ENCODE measurements at regions not wholly inside any gene's neighbourhood (a gene's known extent, or its start where the extent isn't known, plus 50 kb on each side); places are given as distances from the start of the nearest gene placed in this dataset.

GRCh38 chr5:159552751-159553150 is 222.5 kb upstream of the IL12B start:
- Histone ChIP-seq H3K36me3 (no peaks in the 10 kb centered on the region), H3K27me3 (replicated peaks in 1 of 7) (no peaks in the 10 kb centered on the region), H3K4me1 (no peaks in the 10 kb centered on the region), H3K9me3 (peaks cover 0 to 1% (median 0%) of the 10 kb centered on the region in 8 donors), H3K4me3 (no peak overlapping the region), H3K27ac (no peak overlapping the region)
- intact Hi-C loops (cut with DNase I; ENCODE audit: low total_unique reads): no loop called here
- no peak for DNase-seq
- WGBS, 5 donors: 79 to 93% (median 88%) methylated on average over 3 of the region's 3 CpGs
- TF ChIP-seq CTCF (IDR thresholded peaks at IDR 0.05 in 8 of 11, conservative IDR thresholded peaks at IDR 0.05 in 3 of 11): no peak
- TF ChIP-seq POLR2AphosphoS5 (IDR thresholded peaks at IDR 0.05): no peak
- TF ChIP-seq POLR2A (IDR thresholded peaks at IDR 0.05): no peak

GRCh38 chr5:159553792-159554191 is 223.5 kb upstream of the IL12B start:
- Histone ChIP-seq H3K4me3 (no peak overlapping the region), H3K4me1 (no peaks in the 10 kb centered on the region), H3K27ac (no peak overlapping the region), H3K27me3 (replicated peaks in 1 of 7) (no peaks in the 10 kb centered on the region), H3K9me3 (no peaks in the 10 kb centered on the region), H3K36me3 (no peaks in the 10 kb centered on the region)
- no peak for DNase-seq
- TF ChIP-seq CTCF (IDR thresholded peaks at IDR 0.05 in 8 of 11, conservative IDR thresholded peaks at IDR 0.05 in 3 of 11) (no peak), POLR2AphosphoS5 (IDR thresholded peaks at IDR 0.05) (no peak), POLR2A (IDR thresholded peaks at IDR 0.05) (no peak)
- intact Hi-C loops (cut with DNase I; ENCODE audit: low total_unique reads): no loop called here
- WGBS, 5 donors: 75 to 83% (median 82%) methylated on average over 2 of the region's 2 CpGs

- H3K4me3 ChIP-seq: no peak overlapping the region
- H3K9me3 ChIP-seq: no peaks in the 10 kb centered on the region
- no peaks in the 10 kb centered on the region for H3K4me1 ChIP-seq
- no peaks in the 10 kb centered on the region for H3K36me3 ChIP-seq
- DNase-seq: no peak
- no peaks in the 10 kb centered on the region for H3K27me3 ChIP-seq (replicated peaks in 1 of 7)
- TF ChIP-seq POLR2AphosphoS5 (IDR thresholded peaks at IDR 0.05) (no peak), POLR2A (IDR thresholded peaks at IDR 0.05) (no peak), CTCF (IDR thresholded peaks at IDR 0.05 in 8 of 11, conservative IDR thresholded peaks at IDR 0.05 in 3 of 11) (no peak)
- intact Hi-C loops (cut with DNase I; ENCODE audit: low total_unique reads): no loop called here
- 19 to 49% (median 29%) methylated on average over 1 of the region's 1 CpG for WGBS, 5 donors
- no peak overlapping the region for H3K27ac ChIP-seq
Observed at GRCh38 chr5:159555084-159555483, 224.8 kb upstream of the IL12B start.

- Histone ChIP-seq H3K9me3 (no peaks in the 10 kb centered on the region), H3K4me1 (no peaks in the 10 kb centered on the region), H3K27me3 (replicated peaks in 1 of 7) (no peaks in the 10 kb centered on the region), H3K27ac (no peak overlapping the region), H3K36me3 (no peaks in the 10 kb centered on the region), H3K4me3 (no peak overlapping the region)
- intact Hi-C loops (cut with DNase I; ENCODE audit: low total_unique reads): no loop called here
- TF ChIP-seq POLR2A (IDR thresholded peaks at IDR 0.05): no peak
- no peak for TF ChIP-seq CTCF (IDR thresholded peaks at IDR 0.05 in 8 of 11, conservative IDR thresholded peaks at IDR 0.05 in 3 of 11)
- no peak for TF ChIP-seq POLR2AphosphoS5 (IDR thresholded peaks at IDR 0.05)
- no peak for DNase-seq
- WGBS, 5 donors: 68 to 89% (median 82%) methylated on average over 2 of the region's 2 CpGs
Observed at GRCh38 chr5:159559337-159559736, 229.1 kb upstream of the IL12B start.
